ENCODE measurements at regions not wholly inside any gene's neighbourhood (a gene's known extent, or its start where the extent isn't known, plus 50 kb on each side); places are given as distances from the start of the nearest gene placed in this dataset.

GRCh38 chr3:164095279-164095678, 983.0 kb downstream of the SI start:
- TF ChIP-seq CEBPB (IDR thresholded peaks at IDR 0.05; ENCODE audit: low read depth) (no peak), SIN3A (IDR thresholded peaks at IDR 0.05; ENCODE audit: low read depth) (no peak), POLR2A (IDR thresholded peaks at IDR 0.05; ENCODE audit: borderline replicate concordance, extremely low read depth, insufficient read depth, insufficient read length) (no peak), CTCF (IDR thresholded peaks at IDR 0.05 in 2 of 3, conservative IDR thresholded peaks at IDR 0.05 in 1 of 3; ENCODE audit: borderline replicate concordance in 1 of 3, insufficient read depth in 1 of 3, low read depth in 2 of 3, low read length in 2 of 3) (no peak), ATF3 (IDR thresholded peaks at IDR 0.05) (no peak), SRF (IDR thresholded peaks at IDR 0.05; ENCODE audit: low read depth) (no peak), EZH2 (IDR thresholded peaks at IDR 0.05) (no peak)

Data from HCT116 (cell line).